ENCODE measurements at regions not wholly inside any gene's neighbourhood (a gene's known extent, or its start where the extent isn't known, plus 50 kb on each side); places are given as distances from the start of the nearest gene placed in this dataset.

DNA sequence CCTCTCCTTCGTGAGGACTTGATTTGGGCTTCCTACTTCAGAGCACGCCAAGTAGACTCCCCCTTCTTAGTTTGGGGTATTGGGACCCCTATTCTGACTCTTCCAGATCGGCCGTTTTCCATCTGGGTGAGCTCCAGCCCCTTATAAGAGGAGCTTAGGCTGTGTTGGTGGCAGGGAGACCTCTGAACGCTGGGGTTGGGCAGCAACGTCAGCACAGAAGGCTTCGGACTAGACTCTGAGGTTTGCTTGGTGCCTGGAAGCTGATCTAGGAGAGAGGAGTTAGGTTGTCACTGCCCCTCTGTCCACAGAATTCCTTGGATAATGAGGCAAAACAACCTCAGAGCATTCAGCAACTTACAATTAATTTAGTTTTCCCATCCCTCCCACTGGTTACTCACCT, 99.2 kb upstream of the RTL1 start:
- DNase-seq (ENCODE audit: low read depth in 1 of 2, low spot score in 1 of 2): no peak

DNA sequence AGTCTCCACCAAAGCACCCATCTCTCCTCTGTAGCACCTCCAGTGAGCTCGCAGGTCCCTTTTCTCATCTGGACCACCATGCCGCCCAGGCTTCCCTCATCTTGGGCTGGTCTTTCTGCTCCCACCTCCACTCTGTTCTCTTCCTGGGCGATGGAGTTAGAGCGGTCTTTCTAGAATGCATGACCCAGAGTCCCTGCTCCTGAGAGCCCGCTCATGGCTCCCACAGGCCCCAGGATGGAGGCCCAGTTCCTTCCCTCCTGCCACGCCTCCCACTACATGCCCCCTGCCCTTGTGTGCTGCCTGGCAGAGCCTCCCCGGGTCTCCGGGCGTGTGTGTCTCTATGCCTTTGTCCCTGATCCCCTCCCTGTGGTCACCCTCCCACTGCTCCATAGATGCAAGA, 100.7 kb upstream of the RTL1 start:
- no peak for DNase-seq (ENCODE audit: low read depth in 1 of 2, low spot score in 1 of 2)

DNA sequence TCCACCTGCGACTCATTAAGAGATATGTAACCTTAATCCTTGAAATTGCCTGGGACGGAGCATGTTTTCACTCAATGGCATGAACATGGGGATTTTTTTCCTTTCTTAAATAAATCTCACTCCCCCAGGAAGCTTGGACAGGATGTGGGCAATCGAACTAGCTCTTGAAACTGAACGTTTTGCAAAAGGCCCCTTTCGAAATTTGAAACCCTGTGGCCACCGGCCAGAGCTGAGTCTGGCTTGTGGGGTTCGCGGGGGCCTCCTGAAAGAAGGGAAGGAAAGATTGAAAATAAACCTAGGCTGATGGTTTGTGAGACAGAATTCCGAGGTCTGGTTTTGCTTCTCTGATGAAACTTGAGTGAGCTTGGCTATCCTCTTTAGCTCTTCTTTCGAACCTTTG, 101.4 kb upstream of the RTL1 start:
- no peak for DNase-seq (ENCODE audit: low read depth in 1 of 2, low spot score in 1 of 2)

DNA sequence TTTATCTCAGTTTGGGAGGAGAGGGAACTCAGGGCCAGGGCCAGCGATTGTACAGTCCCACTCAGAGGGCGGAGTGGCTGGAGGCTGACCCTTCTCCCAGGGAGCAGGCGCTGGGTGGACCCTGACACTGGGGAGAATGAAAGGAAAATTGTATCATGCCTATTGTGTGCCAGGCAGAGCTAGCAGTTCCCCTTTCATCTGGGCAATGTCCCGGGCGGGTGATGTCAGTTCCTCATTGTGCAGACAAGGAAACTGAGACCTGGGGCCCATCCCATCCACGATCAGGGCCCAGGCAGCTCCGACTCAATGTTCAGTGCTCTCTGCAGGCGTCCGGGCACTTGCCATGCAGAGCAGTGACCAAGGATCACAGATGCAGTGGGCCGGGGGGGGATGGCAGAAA, 101.9 kb upstream of the RTL1 start:
- no peak for DNase-seq (ENCODE audit: low read depth in 1 of 2, low spot score in 1 of 2)

DNA sequence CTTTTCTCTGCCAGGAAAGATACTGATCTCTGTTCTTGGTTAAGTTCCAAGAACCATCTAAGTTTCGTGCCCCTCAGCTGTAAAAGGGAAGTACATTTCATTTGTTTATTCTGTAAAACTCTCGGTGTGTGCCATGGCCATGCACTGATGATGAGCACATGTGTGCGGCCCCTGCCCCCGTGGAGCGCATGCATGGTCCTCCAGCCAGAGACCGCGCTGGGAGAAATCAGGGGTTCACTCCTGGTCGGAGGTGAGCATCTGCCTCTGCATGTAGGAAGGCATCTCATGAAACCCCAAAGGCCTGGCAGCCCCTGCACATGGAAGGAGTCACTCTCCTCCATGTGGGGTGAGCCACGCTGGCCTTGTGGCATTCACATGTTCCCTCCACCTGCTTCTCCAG, 102.5 kb upstream of the RTL1 start:
- no peak for DNase-seq (ENCODE audit: low read depth in 1 of 2, low spot score in 1 of 2)

DNA sequence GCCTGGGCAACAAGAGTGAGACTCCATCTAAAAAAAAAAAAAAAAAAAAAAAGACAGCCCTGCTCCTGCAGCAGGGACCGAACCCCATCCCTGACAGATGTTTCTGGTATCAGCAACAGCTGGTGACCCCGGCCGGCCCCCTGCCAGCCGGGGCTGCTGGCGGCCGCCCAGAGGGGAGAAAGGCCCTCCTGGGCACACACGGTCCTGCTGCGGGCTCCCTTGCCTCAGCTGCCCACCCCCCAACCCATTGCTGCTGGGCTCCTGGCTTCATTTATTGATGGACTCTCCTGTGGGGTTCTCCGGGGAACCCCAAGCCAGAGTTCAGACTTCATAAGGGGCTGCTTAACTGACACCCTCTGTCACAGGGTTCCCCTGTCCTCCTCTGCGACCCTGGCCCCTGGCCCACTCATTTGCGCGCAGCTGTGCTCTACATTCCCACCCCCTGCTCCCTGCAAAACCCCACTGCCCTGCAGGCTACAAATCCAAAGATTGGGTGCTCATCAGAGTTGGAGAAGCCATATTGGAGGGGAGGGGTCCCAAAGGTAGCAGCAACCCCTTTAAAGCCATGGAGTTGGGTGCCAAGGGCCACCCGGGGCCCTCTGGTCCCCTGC, 103.6 kb upstream of the RTL1 start:
- DNase-seq (ENCODE audit: low read depth in 1 of 2, low spot score in 1 of 2): no peak

DNA sequence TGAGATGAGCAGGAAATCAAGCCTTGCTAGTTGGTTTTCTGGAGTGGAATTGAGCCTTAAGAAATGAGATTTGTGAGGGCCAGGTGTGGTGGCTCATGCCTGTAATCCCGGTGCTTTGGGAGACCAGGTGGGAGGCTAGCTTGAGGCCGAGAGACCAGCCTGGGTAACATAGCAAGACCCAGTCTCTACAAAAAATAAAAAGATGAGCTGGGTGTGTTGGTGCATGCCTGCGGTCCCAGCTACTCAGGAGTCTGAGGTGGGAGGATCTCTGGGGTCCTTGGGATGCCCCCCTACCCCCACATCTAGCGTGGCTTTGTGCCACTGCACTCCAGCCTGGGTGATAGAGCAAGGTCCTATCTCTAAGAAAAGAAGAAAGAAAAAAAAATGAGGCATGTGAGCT, 104.2 kb upstream of the RTL1 start:
- DNase-seq (ENCODE audit: low read depth in 1 of 2, low spot score in 1 of 2): no peak

DNA sequence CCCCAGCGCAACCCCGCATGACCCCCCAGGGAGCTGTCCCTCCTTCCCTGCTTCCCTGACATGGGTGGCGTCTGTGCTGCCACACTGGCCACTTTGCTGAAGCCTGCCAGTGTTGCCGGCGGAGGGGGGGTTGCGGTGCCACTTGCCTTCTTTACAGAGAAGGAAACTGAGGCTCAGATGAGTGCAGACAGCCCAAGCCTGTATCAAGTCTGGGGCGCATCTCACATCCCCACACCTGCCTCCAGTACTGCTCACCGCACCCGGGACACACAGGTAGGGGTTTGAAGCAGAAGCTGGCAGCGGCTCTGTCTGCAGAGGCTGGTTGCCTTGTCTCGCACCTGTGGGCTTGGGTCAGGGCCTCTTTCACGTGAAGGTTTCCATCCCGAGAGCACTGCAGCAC, 104.7 kb upstream of the RTL1 start:
- no peak for DNase-seq (ENCODE audit: low read depth in 1 of 2, low spot score in 1 of 2)

DNA sequence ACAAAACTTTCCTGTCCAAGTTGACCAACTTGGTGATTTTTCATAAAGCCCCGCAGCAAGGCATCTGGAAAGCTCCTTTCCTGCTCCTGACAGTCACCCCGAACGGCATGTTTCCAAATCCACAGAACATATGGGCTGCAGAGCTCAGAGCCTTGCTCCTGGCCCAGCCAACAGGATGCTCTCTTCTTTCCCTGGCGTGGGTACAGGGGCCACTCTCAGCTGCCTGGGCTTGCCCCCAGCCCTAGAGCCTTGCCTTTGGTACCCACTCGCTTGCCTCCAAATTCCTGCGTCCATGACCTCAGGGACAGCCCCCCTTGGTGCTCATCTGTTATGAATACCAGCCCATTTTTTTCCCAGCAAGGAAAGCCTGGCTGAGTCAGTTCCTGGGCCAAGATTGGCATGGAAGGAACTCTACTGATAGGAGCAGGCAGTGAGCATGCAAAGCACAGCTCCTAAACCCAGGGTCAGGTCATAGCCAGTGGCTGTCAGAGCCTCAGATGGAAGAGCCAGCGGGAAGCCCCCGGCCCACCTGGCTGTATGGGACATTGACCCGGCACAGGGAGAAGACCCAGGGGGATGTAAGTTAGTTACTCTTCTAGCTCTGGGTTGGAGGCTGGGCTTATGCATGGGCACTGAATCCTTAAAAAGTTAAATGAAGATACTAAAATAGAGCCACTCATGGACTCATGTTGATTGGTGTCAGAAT, 105.3 kb upstream of the RTL1 start:
- DNase-seq (ENCODE audit: low read depth in 1 of 2, low spot score in 1 of 2): no peak

DNA sequence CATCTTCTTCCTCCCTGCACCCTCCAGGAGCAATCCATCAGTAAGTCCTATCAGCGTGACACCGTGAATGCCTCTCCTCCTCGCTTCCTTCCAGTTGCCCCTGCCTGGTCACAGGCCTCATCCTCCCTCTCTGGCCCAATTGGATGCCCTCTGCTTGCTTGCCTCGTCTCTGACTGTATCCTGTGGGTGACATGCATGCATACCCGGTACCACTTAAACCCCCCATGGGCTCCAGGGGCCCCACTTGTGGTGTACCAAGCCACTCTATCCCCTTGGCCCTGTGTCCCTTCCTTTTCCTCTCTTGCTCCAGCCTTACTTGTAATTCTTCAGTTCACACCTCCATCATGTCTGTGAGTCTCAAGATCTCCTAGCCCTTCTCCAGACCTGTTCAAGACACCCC, 106.0 kb upstream of the RTL1 start:
- DNase-seq (ENCODE audit: low read depth in 1 of 2, low spot score in 1 of 2): no peak

DNA sequence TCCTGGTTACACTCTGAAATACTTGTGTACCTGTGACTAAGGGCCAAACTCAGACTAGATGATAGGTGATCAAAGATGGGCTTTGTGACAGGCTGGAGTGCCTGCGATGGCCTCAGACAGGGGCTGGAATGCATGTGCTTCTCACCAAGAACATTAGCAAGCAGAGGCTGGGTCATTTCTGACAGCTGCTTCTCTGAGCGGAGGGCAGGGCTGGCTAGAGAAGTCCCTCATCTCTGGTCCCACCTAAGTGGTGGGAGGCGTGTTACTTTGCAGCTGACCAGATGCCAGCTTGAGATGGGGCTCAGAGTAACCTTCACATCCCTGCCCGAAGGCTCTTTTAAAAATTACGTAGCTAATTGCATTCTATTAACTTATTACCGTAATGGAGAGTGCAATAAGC, 106.8 kb upstream of the RTL1 start:
- no peak for DNase-seq (ENCODE audit: low read depth in 1 of 2, low spot score in 1 of 2)

DNA sequence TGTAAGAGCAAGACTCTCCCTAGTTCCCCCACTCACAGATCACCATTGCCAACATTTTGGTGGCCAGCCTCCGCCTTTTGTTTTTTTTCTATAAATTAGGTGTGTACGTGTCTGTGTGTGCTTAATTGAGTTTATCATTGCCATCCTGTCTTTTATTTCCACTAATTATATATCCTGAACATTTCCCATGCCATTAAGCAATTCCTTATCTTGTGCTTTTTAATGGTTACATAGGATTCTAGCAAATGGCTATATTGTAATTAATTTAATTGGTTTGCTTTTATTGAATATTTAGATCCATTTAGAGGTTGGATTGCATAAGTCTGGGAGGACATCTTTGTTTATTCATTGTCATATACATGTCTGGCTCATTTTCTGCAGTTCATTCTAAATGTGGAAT, 107.3 kb upstream of the RTL1 start:
- no peak for DNase-seq (ENCODE audit: low read depth in 1 of 2, low spot score in 1 of 2)

DNA sequence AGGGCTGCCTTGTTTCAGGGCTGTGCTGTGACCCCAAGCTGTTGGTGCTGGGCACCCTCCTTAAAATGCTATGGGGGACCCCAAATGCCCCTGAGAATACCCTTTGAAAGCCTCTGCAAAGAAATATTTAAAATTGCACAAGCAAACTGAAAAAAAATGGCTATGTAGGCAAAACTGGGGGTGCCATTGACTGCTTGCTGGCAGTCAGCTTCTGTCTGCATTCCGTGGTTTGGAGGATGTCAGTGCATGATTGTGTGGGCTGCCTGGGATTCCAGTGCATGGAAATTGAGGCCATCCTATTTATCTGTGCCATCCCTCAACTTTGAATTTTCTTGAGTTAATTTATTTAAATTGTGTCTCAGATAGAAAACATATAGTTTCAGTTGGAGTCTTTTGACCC, 113.7 kb upstream of the RTL1 start:
- no peak for DNase-seq (ENCODE audit: low read depth in 1 of 2, low spot score in 1 of 2)

DNA sequence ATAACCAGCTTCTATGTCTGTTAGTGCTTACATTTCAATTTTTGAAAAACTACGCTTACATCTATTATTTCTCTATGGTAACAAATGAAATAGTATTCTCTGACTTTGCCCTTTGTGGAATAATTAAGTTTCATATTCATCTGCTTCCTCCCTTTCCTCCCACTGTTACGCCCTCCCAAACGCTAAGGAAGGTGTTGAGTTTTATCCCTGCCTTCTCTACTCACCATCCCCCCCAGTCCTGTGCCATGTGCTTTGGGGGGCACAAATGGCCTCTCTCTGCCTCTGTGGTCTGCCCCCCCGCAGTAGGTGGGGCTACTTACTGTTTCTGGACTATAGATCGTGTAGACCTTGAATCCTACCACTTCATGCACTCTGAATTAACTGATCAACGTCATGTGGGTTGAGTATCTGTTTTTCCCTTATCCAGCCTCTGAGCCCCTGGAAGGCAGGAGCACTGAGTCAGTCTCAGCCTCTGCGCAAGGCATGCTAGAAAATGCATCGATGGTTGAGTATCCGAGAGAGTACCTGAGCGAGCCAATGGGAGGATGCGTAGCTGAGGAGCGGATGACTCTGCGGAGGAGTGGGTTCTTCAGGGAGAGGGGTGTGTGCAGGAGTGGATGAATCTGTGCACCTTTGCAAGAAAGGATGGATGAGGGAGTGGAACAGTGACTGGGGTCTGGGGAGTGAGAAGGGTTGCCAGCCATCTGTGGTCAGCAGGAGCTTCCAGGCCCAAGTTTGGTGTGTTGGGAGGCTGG, 114.5 kb upstream of the RTL1 start:
- DNase-seq (ENCODE audit: low read depth in 1 of 2, low spot score in 1 of 2): no peak

DNA sequence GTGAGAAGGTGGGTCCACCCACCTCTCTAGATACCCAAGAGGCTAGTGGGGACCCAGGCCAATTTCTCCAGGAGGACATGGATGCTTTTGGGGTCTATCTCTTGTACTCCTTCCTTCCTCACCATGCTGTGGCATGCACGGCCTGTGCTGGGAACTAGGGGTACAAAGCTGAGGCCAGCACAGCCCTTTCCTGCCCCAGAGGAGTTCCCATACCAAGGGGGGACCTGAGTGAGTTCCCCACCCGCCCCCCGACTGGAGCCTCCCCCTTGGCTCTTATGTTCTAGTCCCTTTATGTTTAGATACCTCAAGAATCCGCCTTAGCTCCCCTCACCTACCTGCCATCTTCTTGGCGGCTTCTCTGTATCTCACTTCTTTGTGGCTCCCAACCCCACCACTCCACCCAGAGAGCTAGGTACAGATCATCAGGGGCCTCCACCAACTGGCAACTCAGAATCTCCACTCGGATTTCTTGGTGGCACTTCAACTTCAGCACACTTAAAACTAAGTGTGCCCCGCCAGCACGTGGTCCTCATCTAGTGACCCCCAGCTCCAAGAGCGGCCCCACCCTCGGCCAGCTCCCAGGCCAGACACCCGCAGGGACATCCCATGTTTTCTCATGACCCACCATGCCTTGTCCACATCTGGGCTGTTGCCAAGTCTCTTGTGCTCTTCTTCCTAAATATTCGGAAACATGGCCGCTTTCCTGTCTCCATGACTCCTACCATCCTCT, 115.2 kb upstream of the RTL1 start:
- DNase-seq (ENCODE audit: low read depth in 1 of 2, low spot score in 1 of 2): no peak

DNA sequence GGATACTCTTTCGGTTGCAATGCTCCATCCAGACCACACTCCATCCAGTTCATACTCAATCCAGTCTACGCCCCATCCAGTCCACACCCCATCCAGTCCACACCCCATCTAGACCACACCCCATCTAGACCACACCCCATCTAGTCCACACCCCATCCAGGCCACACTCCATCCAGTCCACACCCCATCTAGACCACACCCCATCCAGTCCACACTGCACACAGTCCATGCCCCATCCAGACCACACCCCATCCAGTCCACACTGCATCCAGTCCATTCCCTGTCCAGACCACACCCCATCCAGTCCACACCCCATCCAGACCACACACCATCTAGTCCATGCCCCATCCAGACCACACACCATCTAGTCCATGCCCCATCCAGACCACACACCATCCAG, 116.0 kb upstream of the RTL1 start:
- no peak for DNase-seq (ENCODE audit: low read depth in 1 of 2, low spot score in 1 of 2)

DNA sequence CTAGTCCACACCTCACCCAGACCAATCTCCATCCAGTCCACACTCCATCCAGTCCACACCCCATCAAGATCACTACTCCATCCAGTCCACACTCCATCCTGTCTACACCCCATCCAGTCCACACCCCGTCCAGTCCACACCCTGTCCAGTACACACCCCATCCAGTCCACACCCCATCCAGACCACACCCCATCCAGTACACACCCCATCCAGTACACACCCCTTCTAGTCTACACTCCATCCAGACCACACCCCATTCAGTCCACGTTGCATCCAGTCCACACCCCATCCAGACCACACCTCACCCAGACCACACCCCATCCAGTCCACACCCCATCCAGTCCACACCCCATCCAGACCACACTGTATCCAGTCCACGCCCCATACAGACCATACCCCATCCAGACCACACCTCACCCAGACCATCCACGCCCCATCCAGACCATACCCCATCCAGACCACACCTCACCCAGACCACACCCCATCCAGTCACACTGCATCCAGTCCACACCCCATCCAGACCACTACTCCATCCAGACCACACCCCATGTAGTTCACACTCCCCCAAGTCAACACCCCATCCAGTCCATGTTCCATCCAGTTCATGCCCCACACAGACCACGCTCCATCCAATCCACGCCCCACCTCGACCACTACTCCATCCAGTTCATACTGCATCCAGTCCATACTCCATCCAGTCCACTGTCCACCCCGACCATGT, 116.6 kb upstream of the RTL1 start:
- DNase-seq (ENCODE audit: low read depth in 1 of 2, low spot score in 1 of 2): no peak

DNA sequence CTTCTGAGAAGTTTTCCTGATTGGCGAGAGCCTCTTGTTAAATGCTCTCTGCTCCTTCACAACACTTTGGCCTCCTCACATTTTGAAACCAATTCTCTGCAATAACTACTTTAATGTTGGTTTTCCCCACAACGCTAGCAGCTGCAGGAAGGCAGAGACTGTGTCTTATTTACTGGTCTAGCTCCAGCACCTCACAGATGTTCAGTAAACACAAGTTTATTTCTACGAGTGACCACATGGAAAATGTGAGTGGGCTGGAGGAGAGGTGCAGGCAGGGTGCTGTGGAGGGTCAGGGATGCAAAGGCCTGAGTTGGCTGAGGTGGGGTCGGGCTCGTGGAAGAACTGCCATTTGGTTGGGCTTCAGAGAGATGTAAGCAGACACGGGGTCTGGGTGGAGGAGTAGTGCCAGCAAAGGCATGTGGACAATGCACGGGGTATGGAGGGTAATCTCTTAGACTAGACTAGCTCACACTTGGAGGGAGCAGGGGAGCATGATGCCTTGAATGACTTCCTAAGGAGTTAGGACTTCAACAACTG, 117.4 kb upstream of the RTL1 start:
- DNase-seq (ENCODE audit: low read depth in 1 of 2, low spot score in 1 of 2): no peak

DNA sequence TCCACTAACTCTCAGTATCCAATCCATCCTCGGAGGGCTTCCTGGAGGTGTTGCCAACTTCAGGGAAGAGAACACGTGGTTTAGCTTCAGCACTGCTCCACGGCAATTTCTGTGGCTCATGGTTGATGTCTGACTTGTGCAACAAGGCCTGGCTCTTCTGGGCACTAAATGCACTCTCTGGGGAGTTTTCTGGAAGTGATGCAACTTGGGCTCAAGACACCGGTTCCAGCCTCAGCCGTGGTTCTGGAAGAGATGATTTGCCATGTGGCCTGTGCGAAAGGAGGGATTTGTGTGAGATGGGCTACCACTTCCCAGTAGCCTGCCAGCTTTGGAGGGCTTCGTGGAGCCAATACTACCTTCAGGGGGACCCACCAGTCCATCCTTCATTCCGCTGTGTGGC, 118.6 kb upstream of the RTL1 start:
- DNase-seq (ENCODE audit: low read depth in 1 of 2, low spot score in 1 of 2): no peak

DNA sequence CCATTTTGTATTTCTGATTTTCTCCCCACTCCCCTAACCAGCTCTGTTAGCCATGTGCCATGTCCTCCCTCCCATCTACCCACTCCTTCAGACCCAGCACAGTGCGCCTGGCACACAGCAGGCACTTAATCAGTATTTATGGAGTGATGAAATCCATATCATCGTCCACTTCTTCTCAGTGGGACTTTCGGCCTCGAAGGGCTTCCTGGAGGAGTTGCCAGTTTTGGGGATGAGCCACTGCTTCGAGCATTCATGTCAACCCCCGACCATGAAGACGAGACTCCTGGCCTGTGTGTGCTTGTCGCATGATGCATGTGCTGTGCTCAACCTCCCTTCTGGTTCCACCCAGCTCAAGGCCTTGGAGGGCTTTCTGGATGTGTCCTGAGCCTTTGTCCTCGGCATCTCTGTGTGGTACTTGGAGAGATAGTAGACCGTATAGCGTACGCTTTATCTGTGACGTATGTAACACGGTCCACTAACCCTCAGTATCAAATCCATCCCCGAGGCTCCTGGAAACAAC, 119.5 kb upstream of the RTL1 start:
- no peak for DNase-seq (ENCODE audit: low read depth in 1 of 2, low spot score in 1 of 2)

DNA sequence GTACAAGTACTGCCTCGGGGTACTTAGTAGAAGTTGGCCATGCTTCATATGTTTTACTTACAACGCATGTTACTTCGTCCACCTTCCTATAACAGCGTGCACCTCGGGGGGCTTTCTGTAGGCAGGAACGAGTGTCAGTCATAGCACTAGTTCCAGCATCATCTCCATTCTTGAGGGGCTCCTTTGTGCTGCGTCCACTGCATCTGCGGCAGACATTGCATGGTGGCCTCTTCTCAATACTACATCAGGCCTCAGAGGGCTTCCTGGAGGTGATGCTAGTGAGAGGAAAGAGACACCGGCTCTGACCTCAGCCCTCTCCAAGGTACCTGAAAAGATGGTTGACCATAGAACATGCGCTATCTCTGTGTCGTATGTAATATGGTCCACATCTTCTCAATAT, 121.2 kb upstream of the RTL1 start:
- DNase-seq (ENCODE audit: low read depth in 1 of 2, low spot score in 1 of 2): no peak

Data from activated T-helper 1 cell treated with anti-CD3 and anti-CD28 coated beads, Interleukin-2, amount 50 U/mL, for 16 hours (primary cell).